COLO829 (cell line): ENCODE measurements at regions not wholly inside any gene's neighbourhood (a gene's known extent, or its start where the extent isn't known, plus 50 kb on each side); places are given as distances from the start of the nearest gene placed in this dataset.
"Not testable (repeated sequence)": the region's sequence is repeated elsewhere in the genome, so short reads cannot be mapped to it uniquely, and the experiment has no call there.

Experiments
- DNase-seq: peaks from one replicate; pipeline ENCODE4 v3.0.0; 2012; ENCODE audit warnings: low spot score

GRCh38 chr16:13471036-13471435 lies 448.9 kb upstream of the ERCC4 start:
- no peak for DNase-seq

GRCh38 chr16:13478991-13479390 lies 441.0 kb upstream of the ERCC4 start:
- DNase-seq: no peak

- no peak for DNase-seq
These were observed 440.4 kb upstream of the ERCC4 start for GRCh38 chr16:13479549-13479948.

- no peak for DNase-seq
These were observed 439.2 kb upstream of the ERCC4 start for GRCh38 chr16:13480801-13481200.

- DNase-seq: no peak
These were observed 436.8 kb upstream of the ERCC4 start for GRCh38 chr16:13483121-13483520.

- not testable (repeated sequence) for DNase-seq
These were observed 430.5 kb upstream of the ERCC4 start for GRCh38 chr16:13489416-13489815.

- no peak for DNase-seq
These were observed 427.9 kb upstream of the ERCC4 start for GRCh38 chr16:13492046-13492445.

GRCh38 chr16:13503960-13504635 lies 415.9 kb upstream of the ERCC4 start:
- DNase-seq: no peak

- no peak for DNase-seq
These were observed 412.4 kb upstream of the ERCC4 start for GRCh38 chr16:13507530-13507929.

GRCh38 chr16:13510425-13511151 lies 409.4 kb upstream of the ERCC4 start:
- DNase-seq: no peak

- DNase-seq: no peak
These were observed 402.1 kb upstream of the ERCC4 start for GRCh38 chr16:13517841-13518240.

GRCh38 chr16:13519871-13520270 lies 400.1 kb upstream of the ERCC4 start:
- no peak for DNase-seq

GRCh38 chr16:13521356-13521755 lies 398.6 kb upstream of the ERCC4 start:
- DNase-seq: no peak

GRCh38 chr16:13527332-13527731 lies 392.6 kb upstream of the ERCC4 start:
- DNase-seq: no peak

- no peak for DNase-seq
These were observed 391.3 kb upstream of the ERCC4 start for GRCh38 chr16:13528691-13529090.

- no peak for DNase-seq
These were observed 390.6 kb upstream of the ERCC4 start for GRCh38 chr16:13529193-13529982.

- DNase-seq: no peak
These were observed 379.2 kb upstream of the ERCC4 start for GRCh38 chr16:13540771-13541170.

- DNase-seq: no peak
These were observed 377.7 kb upstream of the ERCC4 start for GRCh38 chr16:13542284-13542683.

- DNase-seq: no peak
These were observed 376.1 kb upstream of the ERCC4 start for GRCh38 chr16:13543850-13544249.

- DNase-seq: no peak
These were observed 374.7 kb upstream of the ERCC4 start for GRCh38 chr16:13545271-13545670.

GRCh38 chr16:13550254-13550653 lies 369.7 kb upstream of the ERCC4 start:
- DNase-seq: no peak

- DNase-seq: no peak
These were observed 367.6 kb upstream of the ERCC4 start for GRCh38 chr16:13552062-13552959.
